ENCODE measurements at regions not wholly inside any gene's neighbourhood (a gene's known extent, or its start where the extent isn't known, plus 50 kb on each side); places are given as distances from the start of the nearest gene placed in this dataset.
A peak's percentile ranks its signal among the peaks of the same experiment; 100 is the strongest.

DNA sequence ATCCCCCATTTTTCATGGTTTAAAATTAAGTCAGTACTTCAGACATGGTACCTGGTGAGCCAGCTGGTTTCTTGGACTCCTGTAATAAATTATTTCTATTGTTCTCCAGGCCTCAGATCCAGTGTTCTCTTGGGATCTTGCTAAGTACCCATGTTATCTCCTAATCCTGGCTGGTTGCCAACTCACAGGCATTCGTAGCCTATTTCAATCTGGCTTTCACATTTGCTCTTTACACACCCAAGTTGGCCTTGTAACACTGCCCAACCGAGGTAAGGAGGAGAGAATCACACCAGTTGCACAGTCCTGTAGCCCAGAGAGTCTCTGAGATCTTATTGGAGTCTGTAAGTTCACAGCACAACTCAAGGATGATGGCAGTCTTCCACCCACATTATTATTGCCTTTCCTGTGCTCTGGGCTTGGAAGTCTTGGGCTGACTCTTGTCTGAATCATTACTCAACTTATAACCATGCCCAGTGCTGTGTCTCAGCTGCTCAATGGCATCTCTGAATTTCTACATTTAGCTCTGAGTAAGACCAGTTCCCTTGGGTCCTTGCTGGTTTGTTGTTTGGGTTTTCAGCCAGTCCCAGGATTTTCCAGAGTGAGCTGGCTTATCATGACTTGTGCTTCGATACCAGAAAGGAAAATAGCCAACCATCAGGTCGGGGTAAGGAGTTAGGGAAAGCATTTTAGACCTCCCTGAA, 76.6 kb upstream of the KLF12 start:
- no peak for DNase-seq

DNA sequence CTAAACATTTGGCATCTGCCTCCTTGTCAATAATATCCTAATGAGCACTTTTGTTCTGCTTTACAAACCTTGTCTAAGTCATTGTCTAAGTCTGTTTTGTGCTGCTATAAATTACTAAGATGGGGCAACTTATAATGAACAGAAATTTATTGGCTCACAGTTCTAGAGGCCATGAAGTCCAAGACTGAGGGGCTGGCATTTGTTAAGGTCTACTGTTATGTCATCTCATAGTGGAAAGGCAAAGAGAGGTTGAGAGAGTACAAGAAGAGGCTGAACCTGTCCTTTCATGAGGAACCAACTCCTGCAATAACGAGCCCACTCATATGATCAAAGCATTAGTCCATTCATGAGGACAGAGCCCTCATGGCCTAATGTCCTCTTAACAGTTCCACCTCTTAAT, 72.7 kb upstream of the KLF12 start:
- no peak for DNase-seq

DNA sequence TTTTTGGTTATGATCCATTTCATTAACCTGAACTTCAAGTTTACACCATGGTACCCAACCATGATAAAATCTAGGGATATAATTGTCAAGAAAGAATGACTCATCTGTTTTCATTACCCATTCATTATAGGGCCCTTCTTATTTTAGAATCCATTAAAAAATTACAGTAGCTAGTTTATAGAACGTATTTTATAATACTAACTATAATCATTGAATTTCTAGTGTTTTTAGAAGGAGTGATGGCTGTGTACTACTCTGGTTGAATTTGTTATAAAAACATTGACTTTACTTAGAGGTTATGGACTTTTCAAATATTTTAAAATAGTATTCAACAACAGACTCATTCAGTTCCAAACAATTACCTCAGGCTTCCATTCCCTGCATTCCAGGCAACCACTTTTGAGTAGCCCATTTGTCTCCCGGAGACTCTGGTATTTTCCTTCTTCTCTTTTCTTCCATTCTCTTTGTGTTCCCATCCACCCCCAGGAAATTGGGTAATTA, 71.9 kb upstream of the KLF12 start:
- no peak for DNase-seq

DNA sequence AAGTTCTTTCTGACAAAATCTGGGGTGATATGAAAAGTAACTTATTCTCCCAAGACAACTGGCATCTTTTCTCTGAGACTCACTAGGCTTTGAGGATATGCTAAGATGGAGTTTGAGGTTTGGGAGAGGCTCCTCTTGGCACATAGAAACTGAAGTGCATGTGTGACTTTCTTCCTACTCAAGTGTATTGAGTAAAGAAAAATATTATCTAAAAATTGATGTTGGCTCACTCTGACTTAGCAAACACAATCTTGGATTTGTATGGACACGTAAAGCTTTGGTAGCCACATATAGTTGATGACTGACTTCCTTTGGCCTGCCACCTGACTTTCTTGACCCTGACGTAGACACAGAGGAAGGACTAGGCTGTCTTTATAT, 71.1 kb upstream of the KLF12 start:
- DNase-seq = no peak

DNA sequence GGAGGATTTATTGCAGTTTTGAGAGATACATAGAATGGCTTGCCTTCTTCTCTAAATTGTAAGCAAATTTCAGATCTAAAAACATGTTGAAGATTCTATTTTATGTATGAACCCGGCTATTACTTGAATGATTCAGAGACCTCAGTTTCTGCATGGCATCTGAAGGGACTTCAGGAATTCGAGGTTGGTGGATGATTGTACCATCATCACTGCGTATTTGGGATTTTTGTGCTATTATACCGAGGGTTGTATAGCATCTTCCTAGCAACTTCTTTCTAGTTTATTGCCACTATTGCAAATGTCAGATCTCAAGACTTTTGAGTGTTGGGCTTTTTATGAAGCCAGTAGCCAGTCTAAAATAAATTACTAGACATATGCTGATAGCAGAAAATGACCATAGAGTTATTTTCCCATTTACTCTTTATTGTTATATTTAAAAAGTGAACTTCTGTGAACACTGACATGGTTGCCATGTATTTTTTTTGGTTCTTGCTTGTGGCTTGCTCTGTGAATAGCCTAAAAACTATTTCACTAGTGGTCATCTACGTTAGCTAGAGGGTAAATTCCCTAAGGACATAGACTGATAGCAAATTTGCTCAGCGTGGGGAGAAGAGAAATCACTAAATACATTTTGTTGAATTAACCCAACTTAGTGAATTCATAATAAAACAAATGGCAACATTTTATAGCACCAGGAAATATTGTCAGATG, 70.6 kb upstream of the KLF12 start:
- DNase-seq = no peak

DNA sequence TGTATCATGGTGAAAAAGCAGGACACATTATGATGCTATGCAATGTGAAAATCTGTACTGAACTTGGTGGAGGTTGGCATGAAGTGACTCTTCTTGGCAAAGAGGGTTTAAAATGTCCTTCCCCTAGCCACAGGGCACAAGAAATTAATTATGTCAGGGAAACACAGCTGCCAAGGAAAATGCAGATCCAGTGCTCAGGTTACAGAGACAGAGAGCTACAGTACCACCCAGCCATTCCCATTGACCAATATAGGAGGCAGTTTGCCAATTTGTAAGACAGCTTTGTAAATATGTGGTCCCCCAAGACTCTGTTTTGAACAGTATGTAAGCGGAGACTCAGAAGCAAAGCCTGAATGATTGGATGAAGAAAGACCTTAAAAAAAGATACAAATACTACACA, 69.4 kb upstream of the KLF12 start:
- no peak for DNase-seq

DNA sequence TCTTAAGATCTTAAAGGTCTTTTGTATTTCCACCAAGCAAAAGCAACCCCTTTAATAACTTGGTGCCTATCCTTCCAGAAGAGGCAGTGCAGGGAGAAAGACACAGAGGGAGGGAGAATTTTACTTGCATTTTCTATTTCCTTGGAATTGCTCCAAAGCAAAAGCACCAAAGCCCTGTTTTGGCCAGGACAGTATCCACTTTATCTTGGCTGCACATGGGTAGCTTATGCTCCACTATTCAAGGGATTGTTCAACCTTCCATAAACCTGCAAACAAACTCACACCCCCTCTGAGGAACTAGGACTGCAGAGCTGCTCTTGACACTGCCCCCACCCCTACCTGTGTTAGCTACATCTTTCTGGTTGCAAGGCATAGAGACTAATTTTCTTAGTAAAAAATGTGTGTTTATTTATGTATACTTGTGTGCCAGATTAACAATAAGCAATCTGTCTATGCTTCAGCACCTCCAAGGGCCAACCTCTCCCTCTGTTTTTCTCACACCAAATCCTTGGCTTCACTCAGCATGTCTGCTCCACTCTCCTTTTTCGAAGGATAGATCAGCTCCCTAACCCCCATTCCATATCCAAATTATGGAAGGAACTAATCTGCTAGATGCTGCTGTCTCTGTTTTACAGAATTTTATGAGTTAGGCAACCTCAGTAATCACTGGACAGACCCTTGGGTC, 68.1 kb upstream of the KLF12 start:
- no peak for DNase-seq

DNA sequence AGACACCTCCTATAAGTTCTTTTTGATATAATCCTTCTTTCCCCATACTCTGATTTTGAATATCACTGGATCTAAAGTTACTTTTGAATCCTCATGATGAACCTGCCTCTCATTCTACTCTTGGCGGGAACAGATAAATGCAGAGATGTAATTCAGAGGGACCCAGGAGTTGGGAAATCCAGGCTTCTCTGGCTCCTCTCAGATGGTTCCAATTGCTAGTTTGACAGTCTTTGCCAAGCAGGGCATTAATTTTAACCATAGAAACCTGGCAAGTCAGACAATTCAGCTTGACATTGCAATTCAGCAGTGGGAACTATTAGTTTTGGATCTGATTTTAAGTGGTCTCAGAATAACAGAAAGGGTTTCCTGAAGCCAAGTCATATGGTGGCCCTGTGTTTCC, 67.3 kb upstream of the KLF12 start:
- DNase-seq = no peak

DNA sequence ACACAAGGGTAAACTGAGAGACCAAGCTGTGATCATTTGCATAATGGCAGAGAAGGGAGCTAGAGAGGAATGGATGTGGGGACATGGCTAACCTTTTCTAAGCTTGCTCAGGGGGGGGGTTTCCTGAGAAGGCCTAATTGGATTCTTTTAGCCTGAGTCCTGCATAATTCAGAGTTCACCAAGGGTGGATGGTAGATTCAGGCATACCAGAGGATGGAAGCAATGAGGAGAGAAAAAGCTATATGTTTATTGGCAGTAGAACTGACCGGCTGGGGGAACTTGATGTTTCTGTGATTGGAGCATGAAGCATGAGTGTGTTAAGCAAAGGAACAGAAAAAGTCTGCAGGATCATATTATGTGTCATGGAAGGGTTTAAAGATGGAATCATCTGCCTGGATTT, 65.9 kb upstream of the KLF12 start:
- DNase-seq = no peak

DNA sequence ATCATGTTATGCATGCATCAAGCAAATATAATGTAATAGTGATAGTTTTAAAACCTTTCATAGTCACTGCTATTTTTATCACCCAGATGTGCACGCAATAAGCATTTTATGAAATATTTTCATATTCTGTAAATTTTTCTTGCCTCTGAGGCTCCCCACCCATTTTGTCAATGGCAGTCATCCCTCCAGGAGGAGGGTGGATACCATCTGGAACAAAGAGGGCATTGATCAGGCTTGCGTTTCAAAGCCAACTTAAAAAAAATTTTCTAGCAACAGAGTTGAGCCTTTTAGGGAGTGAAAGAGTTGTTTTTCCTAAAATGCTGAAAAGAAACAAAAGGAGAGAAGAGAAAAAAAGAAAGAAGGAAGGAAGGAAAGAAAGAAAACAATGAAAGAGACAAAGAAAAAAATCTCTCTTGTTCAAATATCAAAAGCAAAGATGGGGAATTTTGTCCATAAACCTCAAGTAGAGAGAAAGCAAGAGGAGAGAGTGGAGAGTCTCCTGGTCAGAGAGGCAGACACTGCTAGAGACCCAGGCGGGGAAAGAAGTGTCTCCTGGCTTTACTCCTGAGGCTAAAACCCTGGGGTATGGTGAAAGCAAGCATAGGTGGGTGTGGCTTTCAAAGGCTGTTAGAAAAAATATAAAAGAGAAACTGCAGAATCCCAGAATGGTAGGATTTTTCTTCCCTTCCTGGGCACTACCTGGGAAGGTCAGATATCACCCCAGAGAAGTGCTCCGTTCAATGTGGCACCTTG, 63.6 kb upstream of the KLF12 start:
- no peak for DNase-seq

DNA sequence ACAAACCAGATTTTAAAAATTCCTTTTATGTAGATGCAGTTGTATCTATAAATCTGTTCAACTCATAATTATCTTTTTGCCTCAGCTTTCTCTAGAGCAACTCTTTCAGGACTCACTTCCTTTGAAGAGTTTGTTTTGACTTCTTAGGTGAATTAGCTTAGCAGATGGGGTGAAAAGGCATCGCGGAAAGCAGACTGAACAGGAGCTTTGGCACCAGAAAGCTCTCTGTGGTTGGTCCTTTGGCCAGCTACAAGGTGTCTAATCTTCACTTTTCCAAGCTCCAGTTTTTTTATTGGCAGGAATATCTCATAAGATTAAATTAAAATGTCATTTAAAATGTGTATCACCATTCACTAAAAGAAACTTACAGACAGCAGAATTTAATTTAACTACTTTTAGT, 60.6 kb upstream of the KLF12 start:
- DNase-seq = no peak

DNA sequence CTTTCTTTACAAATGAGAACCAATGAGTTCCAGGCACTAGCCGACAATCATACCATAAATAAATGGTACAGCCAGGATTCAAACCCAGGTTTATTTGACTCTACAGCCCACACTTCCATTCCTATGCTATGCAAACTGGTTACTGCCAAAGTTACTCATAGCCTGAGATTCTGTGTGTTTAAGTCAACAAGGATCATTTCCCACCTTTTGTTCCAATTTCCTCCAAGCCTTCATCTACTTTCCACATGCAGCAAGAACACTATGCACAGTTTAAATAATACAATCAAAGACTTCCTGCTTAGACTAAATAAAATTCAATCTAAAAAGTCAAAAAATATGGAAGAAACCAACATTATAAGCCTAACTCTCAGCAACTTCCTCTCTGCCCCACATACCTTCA, 59.2 kb upstream of the KLF12 start:
- no peak for DNase-seq

DNA sequence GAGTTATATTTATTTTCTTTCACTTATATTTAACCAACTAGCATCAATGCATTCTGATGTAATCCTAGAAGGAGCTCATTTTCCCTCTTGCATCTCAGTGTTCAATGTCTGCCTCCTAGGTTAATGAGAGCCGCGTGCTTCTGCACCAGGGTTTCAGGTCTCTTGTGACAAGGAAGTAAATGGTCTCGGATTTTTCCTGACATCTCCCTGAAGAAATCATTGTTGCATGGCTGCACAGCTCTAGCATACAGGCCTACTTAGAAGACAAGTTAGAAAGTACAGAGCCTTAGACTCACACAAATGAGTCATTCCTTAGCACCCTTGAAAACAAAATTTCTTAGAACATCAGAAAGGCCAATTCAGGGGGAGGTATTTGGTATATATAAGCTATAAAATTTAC, 57.2 kb upstream of the KLF12 start:
- DNase-seq = no peak

DNA sequence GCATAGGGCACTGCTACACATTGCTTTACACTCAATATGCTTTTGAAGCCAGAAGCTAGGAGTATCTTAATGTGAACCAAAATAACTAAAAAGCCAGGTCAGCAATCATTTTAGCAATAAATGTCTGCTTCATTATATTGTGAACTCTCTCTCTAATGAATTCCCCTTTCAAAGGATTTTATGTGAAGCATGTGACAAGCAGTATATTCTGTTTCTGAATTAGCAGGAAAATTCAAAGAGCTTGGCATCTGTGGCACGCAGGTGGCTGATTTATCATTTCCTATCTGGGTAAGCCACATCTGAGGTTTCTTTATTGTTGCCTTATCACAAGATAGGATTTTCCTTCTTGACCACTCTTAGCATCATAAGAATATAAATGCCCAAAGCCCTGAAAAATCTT, 56.8 kb upstream of the KLF12 start:
- DNase-seq = peak; percentile 2

DNA sequence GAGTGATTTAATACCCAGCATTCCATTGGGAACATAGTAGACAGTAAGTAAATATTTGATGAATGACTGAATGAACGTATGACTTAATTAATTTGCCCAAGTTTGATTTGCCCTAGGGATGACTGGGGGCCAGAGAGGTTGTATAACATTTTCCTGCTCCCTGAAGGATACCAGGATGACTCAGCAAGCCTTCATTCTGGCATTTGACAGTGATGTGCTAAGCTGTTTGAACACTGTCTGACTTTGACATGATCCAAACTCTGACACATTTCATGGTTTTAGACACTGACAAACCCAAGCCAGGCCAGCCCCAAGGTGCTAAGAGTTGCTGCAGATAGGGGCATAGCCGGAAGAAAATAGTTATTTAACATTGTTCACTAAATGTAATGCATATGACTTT, 53.4 kb upstream of the KLF12 start:
- no peak for DNase-seq

DNA sequence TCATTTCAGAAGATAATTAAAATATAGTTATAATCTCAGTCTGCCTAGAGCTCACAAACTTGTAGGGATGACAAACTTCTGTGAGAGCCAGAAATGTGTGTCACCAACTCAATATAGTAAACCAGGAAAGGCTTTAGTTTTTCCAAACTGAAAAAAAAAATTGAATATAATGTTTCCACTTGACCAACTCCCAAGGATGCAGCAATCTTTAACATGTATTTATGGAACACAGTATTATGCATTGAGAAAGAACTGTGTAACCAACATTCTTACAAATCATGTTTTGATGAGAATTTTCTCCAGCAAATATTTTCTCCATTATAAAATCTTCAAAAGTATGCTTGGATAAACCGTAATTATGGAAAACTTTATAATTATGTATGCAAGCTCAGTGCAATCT, 50.1 kb upstream of the KLF12 start:
- DNase-seq = no peak

Data from stimulated activated CD4-positive, alpha-beta T cell treated with anti-CD3 and anti-CD28 coated beads, Interleukin-1b, Interleukin-23, amount 100 ng/mL, for 48 hours (primary cell).